ENCODE measurements at regions not wholly inside any gene's neighbourhood (a gene's known extent, or its start where the extent isn't known, plus 50 kb on each side); places are given as distances from the start of the nearest gene placed in this dataset.

DNA sequence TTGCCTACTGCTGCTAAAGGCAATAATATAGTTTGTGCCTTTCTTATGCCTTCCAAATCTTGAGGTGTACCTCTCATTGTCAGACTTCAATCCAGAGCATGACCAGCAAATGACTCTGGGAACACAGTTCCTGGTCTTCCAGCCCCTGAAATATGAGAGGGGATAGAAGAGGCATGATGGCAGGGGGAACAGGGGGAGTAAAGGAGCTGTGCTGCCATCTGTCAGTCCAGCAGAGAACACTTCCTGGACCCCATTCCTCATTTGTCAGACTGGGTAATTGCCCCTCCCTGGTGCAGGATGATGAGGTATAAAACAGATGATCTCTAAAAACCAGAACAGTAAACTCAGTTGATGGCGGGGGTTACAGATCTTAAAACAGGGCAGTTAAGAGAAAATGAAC is 618.7 kb downstream of the DIAPH3 start:
- TF ChIP-seq, protein P1, sequence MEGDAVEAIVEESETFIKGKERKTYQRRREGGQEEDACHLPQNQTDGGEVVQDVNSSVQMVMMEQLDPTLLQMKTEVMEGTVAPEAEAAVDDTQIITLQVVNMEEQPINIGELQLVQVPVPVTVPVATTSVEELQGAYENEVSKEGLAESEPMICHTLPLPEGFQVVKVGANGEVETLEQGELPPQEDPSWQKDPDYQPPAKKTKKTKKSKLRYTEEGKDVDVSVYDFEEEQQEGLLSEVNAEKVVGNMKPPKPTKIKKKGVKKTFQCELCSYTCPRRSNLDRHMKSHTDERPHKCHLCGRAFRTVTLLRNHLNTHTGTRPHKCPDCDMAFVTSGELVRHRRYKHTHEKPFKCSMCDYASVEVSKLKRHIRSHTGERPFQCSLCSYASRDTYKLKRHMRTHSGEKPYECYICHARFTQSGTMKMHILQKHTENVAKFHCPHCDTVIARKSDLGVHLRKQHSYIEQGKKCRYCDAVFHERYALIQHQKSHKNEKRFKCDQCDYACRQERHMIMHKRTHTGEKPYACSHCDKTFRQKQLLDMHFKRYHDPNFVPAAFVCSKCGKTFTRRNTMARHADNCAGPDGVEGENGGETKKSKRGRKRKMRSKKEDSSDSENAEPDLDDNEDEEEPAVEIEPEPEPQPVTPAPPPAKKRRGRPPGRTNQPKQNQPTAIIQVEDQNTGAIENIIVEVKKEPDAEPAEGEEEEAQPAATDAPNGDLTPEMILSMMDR (IDR thresholded peaks at IDR 0.05) = no peak
- no peak for TF ChIP-seq POLR2A (IDR thresholded peaks at IDR 0.05)
